HS-5 (cell line): ENCODE measurements at regions not wholly inside any gene's neighbourhood (a gene's known extent, or its start where the extent isn't known, plus 50 kb on each side); places are given as distances from the start of the nearest gene placed in this dataset.
"Not testable (repeated sequence)": the region's sequence is repeated elsewhere in the genome, so short reads cannot be mapped to it uniquely, and the experiment has no call there.

Experiments
- DNase-seq: peaks from one replicate; pipeline ENCODE4 v3.0.0-alpha.2; 2012; ENCODE audit warnings: low read depth

DNA sequence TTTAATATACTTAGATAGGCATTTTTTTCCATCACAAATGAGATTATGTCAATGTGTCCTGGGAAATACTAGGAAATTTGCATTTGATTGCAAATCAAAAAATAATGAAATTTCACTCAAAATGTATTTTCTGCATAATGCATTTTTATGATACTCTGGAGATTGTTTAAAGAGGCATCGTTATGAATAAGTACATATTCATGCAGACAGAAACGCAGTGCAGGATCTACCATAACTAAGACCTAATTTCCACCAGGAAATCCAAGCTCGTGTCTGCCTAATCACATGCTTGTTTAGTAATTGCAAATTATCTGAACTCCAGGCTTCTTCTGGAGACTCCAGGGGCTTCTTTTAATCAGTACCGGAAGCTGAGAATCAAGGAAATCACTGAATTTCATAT lies 163.5 kb upstream of the MXRA5 start:
- no peak for DNase-seq

- no peak for DNase-seq
Observed at GRCh38 chrX:3504916-3505315, 158.5 kb upstream of the MXRA5 start.

DNA sequence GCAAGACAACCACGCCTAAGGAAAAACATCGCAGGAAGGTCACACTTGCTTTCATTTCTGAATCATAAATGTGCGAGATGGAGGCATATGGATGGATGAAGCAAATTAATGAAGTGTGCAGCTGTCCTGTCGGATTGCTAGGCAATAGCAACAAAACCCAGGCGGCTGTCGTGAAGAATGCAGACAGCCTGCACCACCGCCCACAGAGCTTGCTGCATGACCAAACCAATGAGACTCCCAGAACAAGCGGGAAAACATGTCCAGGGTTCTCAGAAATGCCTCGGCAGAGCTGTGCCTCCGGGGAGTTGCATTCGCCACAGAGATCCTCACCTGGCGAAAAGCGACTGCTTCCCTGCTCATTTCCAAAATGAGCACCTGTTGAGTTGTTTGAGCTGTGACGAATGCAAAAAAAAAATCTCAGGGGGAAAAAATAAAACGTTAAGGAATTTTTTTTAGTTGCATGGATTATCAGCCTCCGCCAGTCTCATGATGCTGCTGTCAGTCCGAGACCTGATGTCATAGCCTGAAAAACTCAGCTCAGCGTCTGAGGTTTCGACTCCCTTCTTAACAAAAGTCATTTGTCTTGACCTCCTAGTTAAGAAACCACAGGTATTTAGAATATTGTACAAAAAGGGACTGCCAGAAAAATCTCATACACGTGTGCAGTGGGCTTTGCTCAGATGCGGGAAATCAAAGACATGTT lies 155.5 kb upstream of the MXRA5 start:
- no peak for DNase-seq

DNA sequence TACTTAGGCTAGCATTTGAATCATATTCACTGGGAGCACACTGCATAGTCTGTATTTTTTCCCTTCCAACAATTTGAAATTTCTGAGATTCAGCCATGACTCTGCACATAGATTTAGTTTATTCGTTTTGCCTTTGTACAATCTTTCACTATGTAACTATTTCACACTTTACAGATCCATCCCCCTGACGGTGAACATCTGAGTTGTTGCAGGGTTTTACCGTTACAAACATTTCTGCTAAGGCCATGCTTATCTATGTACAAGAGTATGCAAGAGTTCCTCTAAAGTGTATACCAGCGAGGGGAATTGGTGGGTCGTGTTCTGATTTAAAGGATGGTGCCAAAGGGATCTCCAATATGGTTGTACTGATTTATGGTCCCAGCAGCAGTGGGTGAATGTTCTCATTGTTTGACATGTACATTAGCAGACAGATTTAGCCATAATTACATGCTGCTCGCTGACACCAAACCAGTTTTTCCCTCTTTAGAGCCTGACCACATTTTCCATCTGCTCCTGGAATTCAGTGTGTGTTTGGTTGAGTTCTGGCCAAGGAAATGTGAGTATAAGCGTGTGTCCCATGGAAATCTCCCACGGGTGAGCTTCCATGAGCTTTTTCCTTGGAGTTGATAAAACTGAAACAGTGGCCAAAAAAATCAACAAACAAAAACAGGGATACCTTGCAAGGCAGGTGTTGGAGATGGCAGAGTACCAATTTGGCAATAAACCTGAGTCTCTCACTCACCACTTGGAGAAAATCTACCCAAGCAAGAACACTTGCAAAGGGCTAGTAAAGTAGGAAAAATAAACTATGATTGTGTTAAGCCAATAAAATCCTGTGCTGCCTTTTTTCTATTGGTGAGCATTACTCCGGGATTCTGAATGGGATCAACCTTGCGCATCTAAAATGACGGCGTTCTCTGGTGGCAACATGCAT lies 149.7 kb upstream of the MXRA5 start:
- not testable (repeated sequence) for DNase-seq

GRCh38 chrX:3493605-3494004 lies 147.2 kb upstream of the MXRA5 start:
- no peak for DNase-seq

- no peak for DNase-seq
Observed at GRCh38 chrX:3485727-3486126, 139.3 kb upstream of the MXRA5 start.

GRCh38 chrX:3479026-3479425 lies 132.6 kb upstream of the MXRA5 start:
- no peak for DNase-seq

DNA sequence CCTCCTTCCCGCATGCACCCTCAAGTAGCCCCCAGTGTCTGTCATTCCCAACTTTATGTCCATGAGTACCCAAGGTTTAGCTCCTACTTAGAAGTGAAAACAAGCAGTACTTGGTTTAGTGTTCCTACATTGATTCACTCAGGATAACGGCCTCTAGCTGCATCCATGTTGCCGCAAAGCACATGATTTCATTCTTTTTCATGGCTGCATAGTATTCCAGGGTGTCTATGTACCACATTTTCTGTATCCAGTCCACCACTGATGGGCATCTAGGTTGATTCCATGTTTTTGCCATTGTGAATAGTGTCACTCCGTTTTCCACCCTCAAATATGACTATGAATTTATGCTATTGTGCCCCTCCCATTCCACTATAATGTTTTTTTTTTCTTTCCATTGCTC lies 130.5 kb upstream of the MXRA5 start:
- DNase-seq: no peak

GRCh38 chrX:3470211-3470679 lies 123.8 kb upstream of the MXRA5 start:
- not testable (repeated sequence) for DNase-seq

DNA sequence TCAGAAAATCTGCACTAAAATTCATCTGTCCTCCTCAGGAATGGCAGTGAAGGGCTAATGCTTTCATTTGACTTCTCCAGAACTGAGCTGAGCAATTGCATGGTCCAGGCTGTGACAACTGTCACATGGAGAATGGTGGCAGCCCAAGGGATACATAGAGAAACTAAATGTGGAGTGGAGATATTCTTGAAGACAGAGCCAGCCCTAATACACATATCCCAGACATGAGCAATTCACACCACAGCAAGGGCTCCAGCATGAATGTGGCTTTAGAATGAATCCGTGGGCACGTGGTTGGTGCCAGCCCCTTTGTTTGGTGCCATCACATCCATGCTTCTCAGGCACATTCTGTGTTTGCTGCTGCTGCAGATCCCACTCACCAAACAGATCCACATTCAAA lies 121.6 kb upstream of the MXRA5 start:
- DNase-seq: no peak

DNA sequence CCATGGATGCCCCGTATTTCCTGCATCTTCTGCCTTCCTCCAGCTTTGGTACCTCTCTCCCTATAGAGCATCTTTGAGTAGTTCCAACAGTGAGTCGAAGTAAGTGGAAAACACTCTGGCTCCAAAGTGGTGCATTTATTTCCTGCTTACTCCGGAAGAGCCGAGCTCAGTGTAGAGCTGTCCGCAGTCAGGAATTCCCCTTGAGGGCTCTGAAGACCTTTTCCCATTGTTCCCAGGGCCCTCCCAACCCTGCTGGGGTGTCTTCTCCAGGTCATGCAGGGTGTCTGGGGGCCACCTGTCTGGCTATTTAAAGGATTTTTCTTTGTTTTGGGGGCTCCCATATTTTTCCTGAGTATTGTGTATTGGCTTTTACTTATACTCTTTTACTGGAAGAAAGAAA lies 118.6 kb upstream of the MXRA5 start:
- no peak for DNase-seq

- no peak for DNase-seq
Observed at GRCh38 chrX:3462166-3462508, 115.7 kb upstream of the MXRA5 start.

GRCh38 chrX:3461397-3462165 lies 115.1 kb upstream of the MXRA5 start:
- no peak for DNase-seq

DNA sequence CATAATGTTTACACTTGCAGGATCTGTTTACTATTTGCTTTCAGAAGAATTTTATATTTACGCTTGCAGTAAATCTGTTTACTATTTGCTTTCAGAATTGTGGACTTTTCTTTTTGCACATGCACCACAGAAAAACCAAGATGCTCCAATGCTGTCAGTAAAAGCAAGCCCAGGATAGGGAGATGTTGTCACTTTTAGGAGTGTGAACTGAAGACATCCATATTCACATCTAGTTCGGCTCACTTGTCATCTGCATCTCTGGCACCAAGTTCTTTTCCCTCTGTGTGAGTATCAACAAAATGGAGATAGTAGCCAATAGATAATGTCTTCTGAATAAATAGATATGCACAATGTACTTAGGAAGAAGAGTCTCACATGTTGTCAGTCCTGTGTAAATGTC lies 109.3 kb upstream of the MXRA5 start:
- DNase-seq: no peak

DNA sequence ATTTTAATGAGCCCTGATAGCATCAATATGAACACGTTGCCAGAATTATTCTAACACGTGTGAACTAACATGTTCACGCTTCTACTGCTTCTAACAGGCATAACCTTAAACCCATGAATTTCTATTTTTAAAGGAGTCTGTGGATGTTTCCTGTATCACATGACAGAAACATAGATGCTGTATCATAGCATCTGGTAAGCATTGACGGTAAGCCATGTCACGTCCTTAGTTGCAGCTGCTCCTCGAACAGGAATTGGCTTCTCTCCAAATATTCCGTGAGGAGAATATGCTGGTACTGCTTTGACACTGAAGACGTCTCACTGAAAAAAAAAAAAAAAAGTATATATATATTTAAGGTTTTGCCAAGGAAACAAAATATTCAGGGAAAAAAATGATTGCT lies 105.1 kb upstream of the MXRA5 start:
- no peak for DNase-seq

GRCh38 chrX:3450881-3451570 lies 104.6 kb upstream of the MXRA5 start:
- no peak for DNase-seq

DNA sequence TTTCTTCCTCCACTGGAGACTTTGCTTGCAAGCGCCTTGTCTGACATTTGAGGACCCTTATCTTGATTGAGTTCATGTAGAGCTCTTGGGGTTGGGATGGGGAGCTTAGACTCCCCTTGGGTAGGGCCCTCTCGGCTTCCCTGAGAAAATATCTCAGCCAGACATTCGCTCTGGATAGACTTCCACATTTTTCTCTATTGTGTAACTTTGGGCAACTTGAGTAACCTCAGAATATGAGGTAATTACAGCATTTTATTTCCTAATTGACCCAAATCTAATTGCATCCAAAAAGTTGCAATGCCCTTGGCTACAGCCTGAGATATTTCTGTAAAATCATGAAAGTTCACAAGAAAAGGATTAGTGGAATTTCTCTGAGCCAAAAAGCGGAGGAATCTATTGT lies 102.8 kb upstream of the MXRA5 start:
- no peak for DNase-seq

- no peak for DNase-seq
Observed at GRCh38 chrX:3448563-3448962, 102.1 kb upstream of the MXRA5 start.

- DNase-seq: no peak
Observed at GRCh38 chrX:3445806-3446490, 99.5 kb upstream of the MXRA5 start.

GRCh38 chrX:3443184-3443583 lies 96.7 kb upstream of the MXRA5 start:
- DNase-seq: no peak

- DNase-seq: no peak
Observed at GRCh38 chrX:3442691-3443090, 96.2 kb upstream of the MXRA5 start.
